ENCODE measurements at regions not wholly inside any gene's neighbourhood (a gene's known extent, or its start where the extent isn't known, plus 50 kb on each side); places are given as distances from the start of the nearest gene placed in this dataset.

- no peak for TF ChIP-seq EZH2 (IDR thresholded peaks at IDR 0.05; ENCODE audit: insufficient read depth, low read length)
- TF ChIP-seq CTCF (IDR thresholded peaks at IDR 0.05; ENCODE audit: insufficient read depth, low read depth, low read length): no peak
These were observed 65.2 kb downstream of the SOX1 start for GRCh38 chr13:112132142-112132541.

Measured in astrocyte (in vitro differentiated cells and primary cell).